HepG2 (cell line): ENCODE measurements at regions not wholly inside any gene's neighbourhood (a gene's known extent, or its start where the extent isn't known, plus 50 kb on each side); places are given as distances from the start of the nearest gene placed in this dataset.

Source experiments
- ATAC-seq: fragments of 200-7000 bp; cut with Tn5 transposase; 3 replicates; pipeline ENCODE4 v1.9.1; 2020; ENCODE audit warnings: mild to moderate bottlenecking, moderate library complexity
- BruUV-seq: library from RNA; stranded (reverse); fragments of 400-500 nt; replicated peaks from 2 replicates; lab custom pipeline; 2021; lab: Mats Ljungman, UMichigan
- CTCF ChIA-PET: fragments of 300-600 bp; formaldehyde crosslinking; extraction: SDS; loops from one replicate; lab custom pipeline; 2021; ENCODE audit warnings: low total read pairs, inconsistent platforms, low intra/inter-chr PET ratio; lab: Yijun Ruan, JAX
- POLR2A ChIA-PET: fragments of 350-600 bp; sonication (Branson Sonifier 250); formaldehyde crosslinking; loops from one replicate; lab custom pipeline; 2020; ENCODE audit warnings: antibody characterized with exemption, inconsistent platforms; lab: Yijun Ruan, JAX
- DNase-seq: peaks from one replicate; pipeline ENCODE4 v3.0.0-alpha.2; 2015; ENCODE audit warnings: low spot score
- FAIRE-seq: peaks from 3 replicates; lab custom pipeline; 2011; peaks lifted over from hg19 to GRCh38; lab: Jason Lieb, UNC
- H2AFZ ChIP-seq: one replicate; pipeline ENCODE4 v1.6.1; 2011; ENCODE audit warnings: low read length, inconsistent platforms
- H3K27ac ChIP-seq: fragments of 300-600 bp; 3 replicates; pipeline ENCODE4 v1.8.0; 2011; ENCODE audit warnings: mixed run types, mild to moderate bottlenecking, mixed read lengths, low read length, inconsistent platforms; ENCODE audit not compliant: insufficient read depth; ENCODE audit errors: extremely low read length
- H3K27me3 ChIP-seq, 2 experiments: fragments of 200-600 bp in 1 of 2; 2 replicates in 1 of 2; 3 replicates in 1 of 2; pipeline versions ENCODE4 v1.6.0 to v1.8.0; 2011; ENCODE audit warnings: low read length in 2 of 2, mild to moderate bottlenecking in 2 of 2, moderate library complexity in 2 of 2, inconsistent platforms in 1 of 2; ENCODE audit not compliant: insufficient read depth in 2 of 2, control insufficient read depth in 1 of 2
- H3K36me3 ChIP-seq, 2 experiments: fragments of 200-600 bp in 1 of 2; replicated peaks in 1 of 2; 2 replicates in 1 of 2; 3 replicates in 1 of 2; pipeline versions ENCODE4 v1.5.1 to v1.8.0; 2011; ENCODE audit warnings: low read length in 2 of 2, inconsistent platforms in 1 of 2; ENCODE audit not compliant: insufficient read depth in 2 of 2, control insufficient read depth in 1 of 2
- H3K4me1 ChIP-seq: 2 replicates; pipeline ENCODE4 v1.5.1; 2012; ENCODE audit warnings: low read length, inconsistent platforms; ENCODE audit not compliant: insufficient read depth
- H3K4me2 ChIP-seq: 2 replicates; pipeline ENCODE4 v1.6.0; 2011; ENCODE audit warnings: low read depth, low read length, inconsistent platforms
- H3K4me3 ChIP-seq, 3 experiments: fragments of 200-600 bp in 1 of 3; sonication (generic), shearing (Covaris generic) in 1 of 3; replicated peaks in 1 of 3; 2 replicates each; pipeline ENCODE4 v1.5.1; 2011 to 2016; ENCODE audit warnings: low read length in 3 of 3, inconsistent platforms in 2 of 3, low read depth in 2 of 3, mild to moderate bottlenecking in 2 of 3, control low read depth in 1 of 3, mixed read lengths in 1 of 3; ENCODE audit not compliant: insufficient read depth in 1 of 3
- H3K79me2 ChIP-seq: one replicate; pipeline ENCODE4 v1.6.1; 2011; ENCODE audit warnings: low read length, inconsistent platforms; ENCODE audit not compliant: insufficient read depth
- H3K9ac ChIP-seq: 2 replicates; pipeline ENCODE4 v1.6.0; 2011; ENCODE audit warnings: mild to moderate bottlenecking, low read depth, low read length, inconsistent platforms; ENCODE audit not compliant: insufficient read depth
- H3K9me3 ChIP-seq: 2 replicates; pipeline ENCODE4 v1.5.1; 2012; ENCODE audit warnings: mild to moderate bottlenecking, low read length
- H4K20me1 ChIP-seq: 2 replicates; pipeline ENCODE4 v1.6.0; 2011; ENCODE audit warnings: inconsistent platforms, mild to moderate bottlenecking, low read length, moderate library complexity; ENCODE audit not compliant: insufficient read depth
- AGO2 ChIP-seq: fragments of 200-400 bp; formaldehyde crosslinking; optimal IDR thresholded peaks from 2 replicates; pipeline ENCODE3; 2017; ENCODE audit warnings: mild to moderate bottlenecking, low read depth, low read length, moderate library complexity
- FOXK2 ChIP-seq: fragments of 450-650 bp; IDR thresholded peaks from 2 replicates; pipeline ENCODE4 v1.6.1; 2016
- GTF2F1 ChIP-seq: fragments of 150-350 bp; IDR thresholded peaks from 2 replicates; pipeline ENCODE4 v1.6.1; 2014; ENCODE audit warnings: low read length
- MAF1 ChIP-seq: sonication (generic); formaldehyde crosslinking; IDR thresholded peaks from 2 replicates; pipeline ENCODE4 v1.5.0; 2020; ENCODE audit warnings: missing genetic modification reagents, borderline replicate concordance
- MED13 ChIP-seq: sonication (generic); formaldehyde crosslinking; IDR thresholded peaks from 2 replicates; pipeline ENCODE4 v1.5.0; 2020; ENCODE audit warnings: missing genetic modification reagents
- MEIS1 ChIP-seq: sonication (generic); formaldehyde crosslinking; IDR thresholded peaks from 2 replicates; pipeline ENCODE4 v1.9.0; 2021; ENCODE audit warnings: mild to moderate bottlenecking, missing genetic modification reagents, moderate library complexity, borderline replicate concordance
- NFKB2 ChIP-seq: sonication (generic); formaldehyde crosslinking; IDR thresholded peaks from 2 replicates; pipeline ENCODE4 v1.4.0; 2020; ENCODE audit warnings: missing genetic modification reagents, borderline replicate concordance
- RBM39 ChIP-seq: fragments of 200-400 bp; formaldehyde crosslinking; IDR thresholded peaks from one replicate; pipeline ENCODE4 v1.6.1; 2018; ENCODE audit warnings: antibody characterized with exemption, mild to moderate bottlenecking, low read depth, low read length; ENCODE audit not compliant: poor library complexity, severe bottlenecking
- SCMH1 ChIP-seq: sonication (generic); formaldehyde crosslinking; IDR thresholded peaks from 2 replicates; pipeline ENCODE4 v1.9.0; 2021; ENCODE audit warnings: missing genetic modification reagents, mild to moderate bottlenecking, borderline replicate concordance
- SNAI1 ChIP-seq: sonication (generic); formaldehyde crosslinking; IDR thresholded peaks from 2 replicates; pipeline ENCODE4 v1.5.0; 2020; ENCODE audit warnings: mild to moderate bottlenecking, missing genetic modification reagents, borderline replicate concordance
- SP1 ChIP-seq, 2 experiments: fragments of 450-650 bp in 1 of 2; sonication (generic) in 1 of 2; formaldehyde crosslinking in 1 of 2; IDR thresholded peaks; 2 replicates each; pipeline versions ENCODE4 v1.4.0 to v1.6.1; 2016 to 2020; ENCODE audit warnings: missing genetic modification reagents in 1 of 2
- ZNF335 ChIP-seq: sonication (generic); formaldehyde crosslinking; IDR thresholded peaks from 2 replicates; pipeline ENCODE4 v1.4.0; 2020; ENCODE audit warnings: missing genetic modification reagents
- ZNF589 ChIP-seq: sonication (generic); formaldehyde crosslinking; conservative IDR thresholded peaks from 2 replicates; pipeline ENCODE4 v1.8.0; 2022; ENCODE audit warnings: mild to moderate bottlenecking, moderate library complexity, missing genetic modification reagents
- ZNF749 ChIP-seq: sonication (generic); formaldehyde crosslinking; IDR thresholded peaks from 2 replicates; pipeline ENCODE4 v1.8.0; 2022; ENCODE audit warnings: mild to moderate bottlenecking, missing genetic modification reagents, moderate library complexity, borderline replicate concordance
- WGBS: methylation state at CpG from one replicate; pipeline ENCODE4 v1.1.6; 2017; ENCODE audit warnings: low lambda C conversion rate; 5-methylcytosine and 5-hydroxymethylcytosine counted together
- in situ Hi-C: cut with HindIII; loops from 2 replicates; pipeline ENCODE4 v1.10.0; 2017; ENCODE audit warnings: low pct_unique_long_range_greater_than_20kb; ENCODE audit not compliant: extremely low pct_ligation_motif_present
- intact Hi-C: fragments of 100-400 bp; cut with micrococcal nuclease; formaldehyde crosslinking; loops from one replicate; pipeline ENCODE4 v1.10.0; 2022; ENCODE audit not compliant: unreplicated experiment
- TF ChIP-seq, protein P1 (sequence below): sonication (generic); formaldehyde crosslinking; conservative IDR thresholded peaks from 2 replicates; pipeline ENCODE4 v1.4.0; 2020; ENCODE audit warnings: missing genetic modification reagents
- TF ChIP-seq, protein P2 (sequence below): sonication (generic); formaldehyde crosslinking; IDR thresholded peaks from 2 replicates; pipeline ENCODE4 v1.9.0; 2021; ENCODE audit warnings: mild to moderate bottlenecking, missing genetic modification reagents

DNA sequence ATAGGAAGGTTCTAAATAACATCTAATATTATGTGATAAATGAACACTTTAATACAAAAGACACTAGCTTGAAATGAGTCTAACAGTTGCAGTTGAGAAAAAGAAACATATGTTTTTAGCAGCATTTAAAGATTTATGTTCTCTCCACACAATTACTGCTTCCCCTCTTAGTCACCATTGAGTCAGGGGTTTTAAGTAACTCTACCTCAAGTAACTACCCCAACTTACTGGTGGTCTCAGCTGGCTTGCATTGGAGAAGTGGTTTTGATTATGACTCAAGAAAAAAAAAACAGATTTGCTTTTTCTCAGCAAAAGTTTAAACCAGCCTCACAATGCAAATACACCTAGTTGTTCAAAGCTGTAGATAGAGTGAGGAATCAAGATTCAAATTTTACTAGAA is 1216.5 kb upstream of the CDH9 start (continued):
- TF ChIP-seq, protein P1, sequence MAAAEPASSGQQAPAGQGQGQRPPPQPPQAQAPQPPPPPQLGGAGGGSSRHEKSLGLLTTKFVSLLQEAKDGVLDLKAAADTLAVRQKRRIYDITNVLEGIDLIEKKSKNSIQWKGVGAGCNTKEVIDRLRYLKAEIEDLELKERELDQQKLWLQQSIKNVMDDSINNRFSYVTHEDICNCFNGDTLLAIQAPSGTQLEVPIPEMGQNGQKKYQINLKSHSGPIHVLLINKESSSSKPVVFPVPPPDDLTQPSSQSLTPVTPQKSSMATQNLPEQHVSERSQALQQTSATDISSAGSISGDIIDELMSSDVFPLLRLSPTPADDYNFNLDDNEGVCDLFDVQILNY: no peak
- TF ChIP-seq SP1 (IDR thresholded peaks at IDR 0.05) (no peak), SP1 (CRISPR knock-in tag; IDR thresholded peaks at IDR 0.05) (no peak), FOXK2 (no peak), MAF1 (CRISPR knock-in tag) (no peak), MEIS1 (CRISPR knock-in tag) (no peak), ZNF335 (CRISPR knock-in tag) (no peak), SNAI1 (CRISPR knock-in tag) (no peak), MED13 (CRISPR knock-in tag) (no peak)

DNA sequence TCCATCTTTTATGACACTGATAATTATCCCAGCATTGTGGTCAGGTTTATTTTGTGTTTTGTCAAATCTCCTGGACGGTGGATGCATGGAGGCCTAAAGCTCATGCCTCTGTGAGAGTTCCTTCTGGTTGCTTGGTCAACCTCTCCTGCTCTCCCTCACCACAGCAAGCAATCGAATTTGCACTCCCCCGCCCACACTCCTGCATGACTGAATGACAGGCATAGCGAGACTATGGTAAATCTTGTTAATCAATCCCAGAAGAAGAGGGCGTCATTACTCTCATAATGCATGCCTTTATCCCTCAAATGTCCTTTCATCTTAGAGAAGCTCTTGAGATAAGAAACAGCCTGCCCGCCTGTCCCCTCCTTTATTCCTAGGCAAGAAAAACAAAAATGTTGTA is 1215.0 kb upstream of the CDH9 start:
- Histone ChIP-seq H3K4me2 (no peak overlapping the region), H3K79me2 (no peaks in the 10 kb centered on the region), H2AFZ (no peak overlapping the region), H3K9me3 (0 out of 2 replicates have a peak, but pooled peaks cover 13% of the 10 kb centered on the region), H3K27me3 (no peaks in the 10 kb centered on the region), H3K36me3 (no peaks in the 10 kb centered on the region), H3K9ac (no peak overlapping the region), H3K4me3 (no peak overlapping the region), H4K20me1 (no peaks in the 10 kb centered on the region), H3K27ac (no peak overlapping the region), H3K4me1 (no peaks in the 10 kb centered on the region)
- in situ Hi-C loops: no loop called here
- ChIA-PET CTCF (no interaction called here), POLR2A (no interaction called here)
- ATAC-seq: no peak
- intact Hi-C loops: no loop called here
- DNase-seq: no peak
- no TSS peak for BruUV-seq
- 20% methylated on average over 6 of the region's 6 CpGs for WGBS
- FAIRE-seq: no peak
- TF ChIP-seq, protein P2, sequence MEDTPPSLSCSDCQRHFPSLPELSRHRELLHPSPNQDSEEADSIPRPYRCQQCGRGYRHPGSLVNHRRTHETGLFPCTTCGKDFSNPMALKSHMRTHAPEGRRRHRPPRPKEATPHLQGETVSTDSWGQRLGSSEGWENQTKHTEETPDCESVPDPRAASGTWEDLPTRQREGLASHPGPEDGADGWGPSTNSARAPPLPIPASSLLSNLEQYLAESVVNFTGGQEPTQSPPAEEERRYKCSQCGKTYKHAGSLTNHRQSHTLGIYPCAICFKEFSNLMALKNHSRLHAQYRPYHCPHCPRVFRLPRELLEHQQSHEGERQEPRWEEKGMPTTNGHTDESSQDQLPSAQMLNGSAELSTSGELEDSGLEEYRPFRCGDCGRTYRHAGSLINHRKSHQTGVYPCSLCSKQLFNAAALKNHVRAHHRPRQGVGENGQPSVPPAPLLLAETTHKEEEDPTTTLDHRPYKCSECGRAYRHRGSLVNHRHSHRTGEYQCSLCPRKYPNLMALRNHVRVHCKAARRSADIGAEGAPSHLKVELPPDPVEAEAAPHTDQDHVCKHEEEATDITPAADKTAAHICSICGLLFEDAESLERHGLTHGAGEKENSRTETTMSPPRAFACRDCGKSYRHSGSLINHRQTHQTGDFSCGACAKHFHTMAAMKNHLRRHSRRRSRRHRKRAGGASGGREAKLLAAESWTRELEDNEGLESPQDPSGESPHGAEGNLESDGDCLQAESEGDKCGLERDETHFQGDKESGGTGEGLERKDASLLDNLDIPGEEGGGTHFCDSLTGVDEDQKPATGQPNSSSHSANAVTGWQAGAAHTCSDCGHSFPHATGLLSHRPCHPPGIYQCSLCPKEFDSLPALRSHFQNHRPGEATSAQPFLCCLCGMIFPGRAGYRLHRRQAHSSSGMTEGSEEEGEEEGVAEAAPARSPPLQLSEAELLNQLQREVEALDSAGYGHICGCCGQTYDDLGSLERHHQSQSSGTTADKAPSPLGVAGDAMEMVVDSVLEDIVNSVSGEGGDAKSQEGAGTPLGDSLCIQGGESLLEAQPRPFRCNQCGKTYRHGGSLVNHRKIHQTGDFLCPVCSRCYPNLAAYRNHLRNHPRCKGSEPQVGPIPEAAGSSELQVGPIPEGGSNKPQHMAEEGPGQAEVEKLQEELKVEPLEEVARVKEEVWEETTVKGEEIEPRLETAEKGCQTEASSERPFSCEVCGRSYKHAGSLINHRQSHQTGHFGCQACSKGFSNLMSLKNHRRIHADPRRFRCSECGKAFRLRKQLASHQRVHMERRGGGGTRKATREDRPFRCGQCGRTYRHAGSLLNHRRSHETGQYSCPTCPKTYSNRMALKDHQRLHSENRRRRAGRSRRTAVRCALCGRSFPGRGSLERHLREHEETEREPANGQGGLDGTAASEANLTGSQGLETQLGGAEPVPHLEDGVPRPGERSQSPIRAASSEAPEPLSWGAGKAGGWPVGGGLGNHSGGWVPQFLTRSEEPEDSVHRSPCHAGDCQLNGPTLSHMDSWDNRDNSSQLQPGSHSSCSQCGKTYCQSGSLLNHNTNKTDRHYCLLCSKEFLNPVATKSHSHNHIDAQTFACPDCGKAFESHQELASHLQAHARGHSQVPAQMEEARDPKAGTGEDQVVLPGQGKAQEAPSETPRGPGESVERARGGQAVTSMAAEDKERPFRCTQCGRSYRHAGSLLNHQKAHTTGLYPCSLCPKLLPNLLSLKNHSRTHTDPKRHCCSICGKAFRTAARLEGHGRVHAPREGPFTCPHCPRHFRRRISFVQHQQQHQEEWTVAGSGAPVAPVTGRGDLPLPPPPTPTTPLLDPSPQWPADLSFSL (CRISPR knock-in tag): no peak
- TF ChIP-seq RBM39: no peak
- no peak for TF ChIP-seq NFKB2 (CRISPR knock-in tag)
- TF ChIP-seq GTF2F1: no peak
- TF ChIP-seq ZNF589 (CRISPR knock-in tag): no peak
- TF ChIP-seq AGO2: no peak
- TF ChIP-seq SCMH1: no peak
- TF ChIP-seq ZNF749: no peak
